Erythroblast (primary cell): ENCODE measurements at regions not wholly inside any gene's neighbourhood (a gene's known extent, or its start where the extent isn't known, plus 50 kb on each side); places are given as distances from the start of the nearest gene placed in this dataset.

Experiments
- GATA1 ChIP-seq: IDR thresholded peaks from 2 replicates; pipeline ENCODE4 v1.6.1; 2011; ENCODE audit warnings: low read depth, mild to moderate bottlenecking, control low read depth, low read length, moderate library complexity
- POLR2A ChIP-seq: IDR thresholded peaks from 2 replicates; pipeline ENCODE4 v1.6.1; 2011; ENCODE audit warnings: mild to moderate bottlenecking, low read length

DNA sequence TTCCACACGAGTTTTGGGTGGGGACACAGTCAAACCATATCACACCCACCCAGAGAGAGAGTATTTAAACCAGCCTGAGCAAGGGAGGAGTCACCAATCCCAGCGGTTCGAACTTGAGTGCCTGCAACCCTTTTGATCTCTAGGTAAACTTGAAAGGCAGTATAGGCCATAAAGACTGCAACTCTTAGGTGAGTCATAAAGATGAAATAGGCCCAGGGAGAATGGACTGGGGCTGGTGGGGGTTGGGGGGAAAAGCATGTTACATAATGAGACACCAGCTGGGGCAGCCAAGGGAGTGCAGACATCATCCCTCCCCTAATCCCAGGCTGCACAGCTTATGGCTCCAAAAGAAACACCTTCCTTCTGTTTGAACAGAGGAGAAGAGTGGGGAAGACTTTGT is 99.8 kb upstream of the LHX8 start:
- TF ChIP-seq POLR2A: no peak
- no peak for TF ChIP-seq GATA1
